ENCODE measurements at regions not wholly inside any gene's neighbourhood (a gene's known extent, or its start where the extent isn't known, plus 50 kb on each side); places are given as distances from the start of the nearest gene placed in this dataset.

DNA sequence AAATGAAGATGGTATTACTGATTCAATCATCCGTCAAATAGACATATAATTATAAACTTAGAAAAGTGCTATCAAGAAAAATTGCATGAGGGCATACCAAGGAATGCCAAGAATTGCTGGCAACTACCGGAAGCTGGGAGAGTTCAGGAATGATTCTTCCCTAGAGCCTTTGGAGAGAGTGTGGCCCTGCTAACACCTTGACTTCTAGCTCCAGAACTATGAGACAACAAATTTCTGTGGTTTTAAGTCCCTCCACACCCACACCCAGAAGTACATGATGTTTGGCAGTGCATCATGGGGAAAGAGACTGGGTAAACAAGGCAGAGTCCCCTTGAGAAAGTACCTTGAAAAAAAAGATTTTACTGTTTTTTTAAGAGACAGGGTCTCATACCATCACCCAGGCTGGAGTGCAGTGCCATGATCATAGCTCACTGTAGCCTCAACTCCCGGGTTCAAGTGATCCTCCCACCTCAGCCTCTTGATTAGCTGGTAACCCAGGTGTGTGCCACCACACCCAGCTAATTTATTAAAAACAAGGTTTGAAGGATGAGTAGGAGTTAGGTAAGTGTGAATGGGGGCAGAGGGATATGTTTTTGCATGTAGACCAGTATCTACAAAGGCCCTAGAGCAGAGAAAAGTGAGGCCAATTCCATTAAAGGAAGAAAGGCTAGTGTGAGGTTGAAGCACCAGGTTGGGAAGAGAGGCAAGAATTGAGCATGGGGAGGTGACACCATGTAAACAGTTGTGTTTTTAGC lies 53.1 kb downstream of the GSX2 start:
- no peaks in the 10 kb centered on the region for H3K4me1 ChIP-seq (ENCODE audit: control insufficient read depth, insufficient read depth, low read length)
- DNase-seq = no peak
- H3K4me3 ChIP-seq (ENCODE audit: low read length) = no peak overlapping the region
- H3K9me3 ChIP-seq (ENCODE audit: control insufficient read depth, low read depth, low read length) = peaks cover 3% of the 10 kb centered on the region
- peaks cover 3% of the 10 kb centered on the region for H3K27me3 ChIP-seq (ENCODE audit: control insufficient read depth, insufficient read depth, low read length)
- H3K27ac ChIP-seq (ENCODE audit: low read length) = no peak overlapping the region
- no peaks in the 10 kb centered on the region for H3K36me3 ChIP-seq (ENCODE audit: control insufficient read depth, insufficient read depth, low read length)
- WGBS (ENCODE audit: insufficient coverage, low lambda C conversion rate) = no CpG with 5 or more reads among the region's 3 CpGs

DNA sequence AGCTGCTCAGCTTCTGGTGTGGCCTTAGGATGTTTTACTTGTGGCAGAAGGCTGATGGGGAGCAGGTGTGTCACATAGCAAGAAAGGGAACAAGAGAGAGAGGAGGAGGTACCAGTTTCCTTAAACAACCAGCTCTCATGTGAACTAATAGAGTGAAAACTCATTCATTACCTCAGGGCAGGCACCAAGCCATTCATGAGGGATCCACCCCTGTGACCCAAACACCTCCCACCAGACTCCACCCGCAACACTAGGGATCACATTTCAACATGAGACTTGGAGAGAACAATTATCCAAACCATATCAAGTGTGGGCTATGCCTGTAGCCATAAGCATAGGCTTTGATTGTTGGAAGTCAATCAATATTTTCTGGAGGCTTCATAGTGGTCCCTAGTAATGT lies 56.0 kb downstream of the GSX2 start:
- WGBS (ENCODE audit: insufficient coverage, low lambda C conversion rate) = no CpG with 5 or more reads among the region's 1 CpG
- no peaks in the 10 kb centered on the region for H3K4me1 ChIP-seq (ENCODE audit: control insufficient read depth, insufficient read depth, low read length)
- no peak for DNase-seq
- no peaks in the 10 kb centered on the region for H3K36me3 ChIP-seq (ENCODE audit: control insufficient read depth, insufficient read depth, low read length)
- H3K27me3 ChIP-seq (ENCODE audit: control insufficient read depth, insufficient read depth, low read length) = no peaks in the 10 kb centered on the region
- peaks cover 12% of the 10 kb centered on the region for H3K9me3 ChIP-seq (ENCODE audit: control insufficient read depth, low read depth, low read length)
- H3K4me3 ChIP-seq (ENCODE audit: low read length) = no peak overlapping the region
- no peak overlapping the region for H3K27ac ChIP-seq (ENCODE audit: low read length)

DNA sequence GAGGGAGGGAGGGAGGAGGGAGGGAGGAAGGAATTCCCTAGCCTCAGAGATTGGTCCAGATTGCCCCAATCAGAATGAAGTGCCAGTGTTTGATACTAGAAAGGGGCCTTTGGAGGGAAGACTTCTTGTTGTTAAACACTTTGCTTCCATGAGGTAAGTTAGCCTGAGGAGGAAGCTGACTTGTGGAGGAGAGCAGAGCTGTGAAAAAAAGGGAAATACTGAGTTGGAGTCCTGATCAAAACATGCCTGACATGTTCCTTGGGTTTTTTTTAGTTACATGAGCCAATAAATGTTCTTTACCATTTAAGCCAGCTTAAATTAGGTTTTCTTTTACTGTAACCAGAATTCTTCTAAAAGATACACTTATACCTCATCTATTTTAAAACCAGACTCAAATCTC lies 57.6 kb downstream of the GSX2 start:
- no peaks in the 10 kb centered on the region for H3K36me3 ChIP-seq (ENCODE audit: control insufficient read depth, insufficient read depth, low read length)
- H3K4me3 ChIP-seq (ENCODE audit: low read length) = no peak overlapping the region
- no peaks in the 10 kb centered on the region for H3K4me1 ChIP-seq (ENCODE audit: control insufficient read depth, insufficient read depth, low read length)
- no peaks in the 10 kb centered on the region for H3K27me3 ChIP-seq (ENCODE audit: control insufficient read depth, insufficient read depth, low read length)
- H3K9me3 ChIP-seq (ENCODE audit: control insufficient read depth, low read depth, low read length) = peaks cover 12% of the 10 kb centered on the region
- no peak overlapping the region for H3K27ac ChIP-seq (ENCODE audit: low read length)
- no peak for DNase-seq

DNA sequence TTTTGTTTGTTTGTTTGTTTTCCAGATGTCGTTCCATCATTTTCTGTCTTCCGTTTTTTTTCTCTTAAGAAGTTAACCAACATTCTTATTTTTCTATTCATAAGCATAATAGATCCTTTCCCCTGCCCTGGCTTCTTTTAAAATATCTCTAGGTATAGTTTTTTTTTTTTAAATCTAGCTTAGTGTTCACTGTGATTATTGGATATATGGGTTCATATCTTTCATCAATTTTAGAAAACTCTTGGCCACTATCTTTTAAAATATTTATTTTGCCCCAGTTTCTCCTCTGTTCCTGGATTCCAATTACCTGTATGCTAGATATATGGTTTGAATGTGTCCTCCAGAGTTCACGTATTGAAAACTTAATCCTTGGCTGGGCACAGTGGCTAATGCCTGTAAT lies 59.6 kb downstream of the GSX2 start:
- H3K4me1 ChIP-seq (ENCODE audit: control insufficient read depth, insufficient read depth, low read length) = no peaks in the 10 kb centered on the region
- no peaks in the 10 kb centered on the region for H3K27me3 ChIP-seq (ENCODE audit: control insufficient read depth, insufficient read depth, low read length)
- no peak overlapping the region for H3K27ac ChIP-seq (ENCODE audit: low read length)
- H3K36me3 ChIP-seq (ENCODE audit: control insufficient read depth, insufficient read depth, low read length) = no peaks in the 10 kb centered on the region
- H3K4me3 ChIP-seq (ENCODE audit: low read length) = no peak overlapping the region
- H3K9me3 ChIP-seq (ENCODE audit: control insufficient read depth, low read depth, low read length) = peaks cover 12% of the 10 kb centered on the region
- WGBS (ENCODE audit: insufficient coverage, low lambda C conversion rate) = 13% methylated on average over 2 of the region's 3 CpGs
- DNase-seq = no peak

DNA sequence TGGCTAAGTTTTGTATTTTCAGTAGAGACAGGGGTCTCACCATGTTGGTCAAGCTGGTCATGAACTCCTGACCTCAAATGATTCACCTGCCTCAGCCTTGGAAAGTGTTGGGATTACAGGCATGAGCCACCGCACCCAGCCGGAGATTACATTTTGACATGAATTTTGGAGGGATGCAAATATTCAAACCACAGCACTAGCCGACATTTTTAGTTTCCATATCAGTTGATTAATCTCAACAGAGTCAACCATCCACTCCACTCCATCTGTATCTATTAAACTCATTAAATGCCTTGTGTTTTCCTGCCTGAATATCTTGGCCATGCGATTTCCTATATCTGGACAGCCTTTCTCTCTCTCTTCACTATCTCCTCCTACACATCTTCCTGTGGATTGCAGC lies 64.1 kb upstream of the PDGFRA start:
- DNase-seq = no peak
- no peaks in the 10 kb centered on the region for H3K36me3 ChIP-seq (ENCODE audit: control insufficient read depth, insufficient read depth, low read length)
- H3K27me3 ChIP-seq (ENCODE audit: control insufficient read depth, insufficient read depth, low read length) = no peaks in the 10 kb centered on the region
- no peaks in the 10 kb centered on the region for H3K4me1 ChIP-seq (ENCODE audit: control insufficient read depth, insufficient read depth, low read length)
- H3K27ac ChIP-seq (ENCODE audit: low read length) = no peak overlapping the region
- H3K4me3 ChIP-seq (ENCODE audit: low read length) = no peak overlapping the region
- no peaks in the 10 kb centered on the region for H3K9me3 ChIP-seq (ENCODE audit: control insufficient read depth, low read depth, low read length)
- WGBS (ENCODE audit: insufficient coverage, low lambda C conversion rate) = no CpG with 5 or more reads among the region's 4 CpGs

DNA sequence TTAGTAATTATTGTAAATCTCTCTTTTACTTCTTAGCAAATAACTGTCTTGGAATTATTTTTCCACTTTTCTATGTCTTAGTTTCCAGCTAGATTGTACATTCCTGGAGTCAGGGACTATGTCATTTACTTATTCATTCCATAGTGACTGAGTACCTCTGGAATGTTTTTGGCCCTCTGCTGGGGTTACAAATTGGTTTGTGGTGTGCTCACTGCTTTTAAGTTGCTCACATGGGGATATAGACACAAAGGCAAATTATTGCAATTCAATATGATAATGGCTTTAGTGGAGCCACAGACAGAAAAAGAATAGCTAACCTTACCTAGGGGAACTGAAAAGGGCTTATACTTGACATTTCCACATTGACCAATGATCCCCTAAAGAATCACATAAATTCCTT lies 63.7 kb upstream of the PDGFRA start:
- no peaks in the 10 kb centered on the region for H3K36me3 ChIP-seq (ENCODE audit: control insufficient read depth, insufficient read depth, low read length)
- DNase-seq = no peak
- H3K27me3 ChIP-seq (ENCODE audit: control insufficient read depth, insufficient read depth, low read length) = no peaks in the 10 kb centered on the region
- H3K4me3 ChIP-seq (ENCODE audit: low read length) = no peak overlapping the region
- no peaks in the 10 kb centered on the region for H3K9me3 ChIP-seq (ENCODE audit: control insufficient read depth, low read depth, low read length)
- H3K4me1 ChIP-seq (ENCODE audit: control insufficient read depth, insufficient read depth, low read length) = no peaks in the 10 kb centered on the region
- no peak overlapping the region for H3K27ac ChIP-seq (ENCODE audit: low read length)

DNA sequence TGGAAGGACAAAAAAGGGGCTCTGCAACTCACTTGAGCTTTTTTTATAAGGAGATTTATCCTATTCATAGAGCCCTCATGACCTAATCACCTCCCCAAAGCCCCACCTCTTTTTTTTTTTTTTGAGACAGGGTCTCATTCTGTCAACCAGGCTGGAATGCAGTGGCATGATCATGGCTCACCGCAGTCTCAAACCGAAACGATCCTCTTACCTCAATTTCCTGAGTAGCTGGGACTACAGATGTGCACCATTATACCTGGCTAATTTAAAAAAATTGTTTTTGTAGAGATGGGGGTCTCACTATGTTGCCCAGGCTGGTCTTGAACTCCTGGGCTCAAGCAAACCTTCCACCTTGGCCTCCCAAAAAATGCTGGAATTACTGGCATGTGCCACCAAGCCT lies 61.6 kb upstream of the PDGFRA start:
- no peak for DNase-seq
- no peaks in the 10 kb centered on the region for H3K36me3 ChIP-seq (ENCODE audit: control insufficient read depth, insufficient read depth, low read length)
- WGBS (ENCODE audit: insufficient coverage, low lambda C conversion rate) = no CpG with 5 or more reads among the region's 3 CpGs
- H3K4me1 ChIP-seq (ENCODE audit: control insufficient read depth, insufficient read depth, low read length) = no peaks in the 10 kb centered on the region
- no peak overlapping the region for H3K4me3 ChIP-seq (ENCODE audit: low read length)
- H3K27me3 ChIP-seq (ENCODE audit: control insufficient read depth, insufficient read depth, low read length) = no peaks in the 10 kb centered on the region
- no peak overlapping the region for H3K27ac ChIP-seq (ENCODE audit: low read length)
- no peaks in the 10 kb centered on the region for H3K9me3 ChIP-seq (ENCODE audit: control insufficient read depth, low read depth, low read length)

DNA sequence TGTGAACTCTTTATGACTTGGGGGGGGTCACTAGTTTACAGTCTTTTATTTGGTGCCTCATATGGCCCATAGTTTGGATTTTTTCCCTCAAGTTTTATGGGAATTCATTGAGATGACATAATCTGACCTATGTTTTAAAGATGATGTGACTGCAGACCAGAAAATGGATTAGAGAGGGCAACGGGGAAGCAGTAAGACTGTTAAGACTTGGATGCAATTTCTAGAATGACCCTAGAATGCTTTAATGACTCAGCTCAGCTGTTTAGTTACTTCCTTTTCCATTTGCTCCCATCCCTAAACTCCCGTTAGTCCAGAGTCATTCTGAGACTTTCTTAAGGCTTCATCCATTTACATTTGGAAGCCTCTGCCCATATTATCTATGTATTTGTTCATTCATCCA lies 59.9 kb upstream of the PDGFRA start:
- Histone ChIP-seq H3K4me1 (ENCODE audit: control insufficient read depth, insufficient read depth, low read length) (no peaks in the 10 kb centered on the region), H3K4me3 (ENCODE audit: low read length) (no peak overlapping the region), H3K27me3 (ENCODE audit: control insufficient read depth, insufficient read depth, low read length) (no peaks in the 10 kb centered on the region), H3K9me3 (ENCODE audit: control insufficient read depth, low read depth, low read length) (no peaks in the 10 kb centered on the region), H3K27ac (ENCODE audit: low read length) (no peak overlapping the region), H3K36me3 (ENCODE audit: control insufficient read depth, insufficient read depth, low read length) (no peaks in the 10 kb centered on the region)
- 88% methylated on average over 1 of the region's 2 CpGs for WGBS (ENCODE audit: insufficient coverage, low lambda C conversion rate)
- no peak for DNase-seq

DNA sequence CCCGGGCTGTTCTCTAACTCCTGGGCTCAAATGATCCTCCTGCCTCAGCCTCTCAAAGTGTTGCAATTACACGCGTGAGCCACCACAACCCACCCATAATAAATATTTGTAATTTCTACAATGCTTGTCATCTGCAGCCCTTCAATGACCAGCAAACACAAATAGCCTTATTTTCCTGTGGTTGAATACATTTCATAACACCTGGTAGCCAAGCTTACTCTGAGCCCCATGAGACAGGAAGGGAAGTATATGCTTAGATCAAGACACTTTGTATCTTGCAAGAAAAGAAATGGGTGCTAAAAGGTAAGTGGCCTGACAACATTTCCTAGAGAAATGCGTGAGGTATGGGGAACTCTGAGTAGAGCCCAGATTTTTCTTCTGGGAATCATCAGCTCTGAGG lies 56.9 kb upstream of the PDGFRA start:
- no peaks in the 10 kb centered on the region for H3K36me3 ChIP-seq (ENCODE audit: control insufficient read depth, insufficient read depth, low read length)
- DNase-seq = no peak
- WGBS (ENCODE audit: insufficient coverage, low lambda C conversion rate) = 100% methylated on average over 1 of the region's 4 CpGs

GRCh38 chr4:54173281-54173912 lies 55.7 kb upstream of the PDGFRA start:
- no peaks in the 10 kb centered on the region for H3K36me3 ChIP-seq (ENCODE audit: control insufficient read depth, insufficient read depth, low read length)
- peaks cover 8% of the 10 kb centered on the region for H3K4me1 ChIP-seq (ENCODE audit: control insufficient read depth, insufficient read depth, low read length)
- no peaks in the 10 kb centered on the region for H3K27me3 ChIP-seq (ENCODE audit: control insufficient read depth, insufficient read depth, low read length)
- DNase-seq = no peak
- H3K27ac ChIP-seq (ENCODE audit: low read length) = no peak overlapping the region
- H3K4me3 ChIP-seq (ENCODE audit: low read length) = no peak overlapping the region
- 100% methylated on average over 2 of the region's 4 CpGs for WGBS (ENCODE audit: insufficient coverage, low lambda C conversion rate)
- no peaks in the 10 kb centered on the region for H3K9me3 ChIP-seq (ENCODE audit: control insufficient read depth, low read depth, low read length)

More for the DNA sequence above, 56.9 kb upstream of the PDGFRA start:
- no peaks in the 10 kb centered on the region for H3K27me3 ChIP-seq (ENCODE audit: control insufficient read depth, insufficient read depth, low read length)
- H3K4me3 ChIP-seq (ENCODE audit: low read length) = no peak overlapping the region
- peaks cover 8% of the 10 kb centered on the region for H3K4me1 ChIP-seq (ENCODE audit: control insufficient read depth, insufficient read depth, low read length)
- no peaks in the 10 kb centered on the region for H3K9me3 ChIP-seq (ENCODE audit: control insufficient read depth, low read depth, low read length)
- no peak overlapping the region for H3K27ac ChIP-seq (ENCODE audit: low read length)

GRCh38 chr4:54176202-54176601 lies 52.9 kb upstream of the PDGFRA start:
- no peaks in the 10 kb centered on the region for H3K36me3 ChIP-seq (ENCODE audit: control insufficient read depth, insufficient read depth, low read length)
- H3K4me3 ChIP-seq (ENCODE audit: low read length) = no peak overlapping the region
- H3K4me1 ChIP-seq (ENCODE audit: control insufficient read depth, insufficient read depth, low read length) = peaks cover 8% of the 10 kb centered on the region
- WGBS (ENCODE audit: insufficient coverage, low lambda C conversion rate) = 50% methylated on average over 1 of the region's 2 CpGs
- DNase-seq = peak; percentile 51 to 79
- no peaks in the 10 kb centered on the region for H3K9me3 ChIP-seq (ENCODE audit: control insufficient read depth, low read depth, low read length)
- peak overlapping the region; percentile 21 for H3K27ac ChIP-seq (ENCODE audit: low read length)
- H3K27me3 ChIP-seq (ENCODE audit: control insufficient read depth, insufficient read depth, low read length) = no peaks in the 10 kb centered on the region

Measured in large intestine (tissue), 3 donors.